ENCODE measurements at regions not wholly inside any gene's neighbourhood (a gene's known extent, or its start where the extent isn't known, plus 50 kb on each side); places are given as distances from the start of the nearest gene placed in this dataset.

- Histone ChIP-seq H3K36me3 (ENCODE audit: insufficient read depth, low read length) (no peaks in the 10 kb centered on the region), H2AFZ (ENCODE audit: low read depth, low read length) (no peak overlapping the region), H4K20me1 (ENCODE audit: insufficient read depth) (no peaks in the 10 kb centered on the region), H3F3A (ENCODE audit: insufficient read depth, low read length, poor library complexity, severe bottlenecking) (no peaks in the 10 kb centered on the region), H3K4me3 (ENCODE audit: low read length) (no peak overlapping the region), H3K27me3 (ENCODE audit: insufficient read depth, low read depth, low read length) (no peaks in the 10 kb centered on the region), H3K9ac (ENCODE audit: low read length) (no peak overlapping the region), H3K4me2 (ENCODE audit: low read length) (no peak overlapping the region), H3K79me2 (replicated peaks; ENCODE audit: insufficient read depth, low read length) (no peaks in the 10 kb centered on the region), H3K9me2 (ENCODE audit: insufficient read depth, low read length) (no peaks in the 10 kb centered on the region), H3K9me3 (ENCODE audit: low read length) (no peaks in the 10 kb centered on the region), H3K27ac (ENCODE audit: low read length) (no peak overlapping the region)
- no peak for TF ChIP-seq EP300 (conservative IDR thresholded peaks at IDR 0.05; ENCODE audit: poor library complexity, severe bottlenecking)
- no peak for TF ChIP-seq EZH2 (IDR thresholded peaks at IDR 0.05; ENCODE audit: borderline replicate concordance, insufficient read depth, low read length, poor library complexity, severe bottlenecking)
- TF ChIP-seq, protein P1, sequence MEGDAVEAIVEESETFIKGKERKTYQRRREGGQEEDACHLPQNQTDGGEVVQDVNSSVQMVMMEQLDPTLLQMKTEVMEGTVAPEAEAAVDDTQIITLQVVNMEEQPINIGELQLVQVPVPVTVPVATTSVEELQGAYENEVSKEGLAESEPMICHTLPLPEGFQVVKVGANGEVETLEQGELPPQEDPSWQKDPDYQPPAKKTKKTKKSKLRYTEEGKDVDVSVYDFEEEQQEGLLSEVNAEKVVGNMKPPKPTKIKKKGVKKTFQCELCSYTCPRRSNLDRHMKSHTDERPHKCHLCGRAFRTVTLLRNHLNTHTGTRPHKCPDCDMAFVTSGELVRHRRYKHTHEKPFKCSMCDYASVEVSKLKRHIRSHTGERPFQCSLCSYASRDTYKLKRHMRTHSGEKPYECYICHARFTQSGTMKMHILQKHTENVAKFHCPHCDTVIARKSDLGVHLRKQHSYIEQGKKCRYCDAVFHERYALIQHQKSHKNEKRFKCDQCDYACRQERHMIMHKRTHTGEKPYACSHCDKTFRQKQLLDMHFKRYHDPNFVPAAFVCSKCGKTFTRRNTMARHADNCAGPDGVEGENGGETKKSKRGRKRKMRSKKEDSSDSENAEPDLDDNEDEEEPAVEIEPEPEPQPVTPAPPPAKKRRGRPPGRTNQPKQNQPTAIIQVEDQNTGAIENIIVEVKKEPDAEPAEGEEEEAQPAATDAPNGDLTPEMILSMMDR (IDR thresholded peaks at IDR 0.05; ENCODE audit: poor library complexity, severe bottlenecking) = no peak
- no peak for TF ChIP-seq TAF1 (IDR thresholded peaks at IDR 0.05; ENCODE audit: low read depth)
These were observed 569.3 kb upstream of the NEGR1 start for GRCh38 chr1:72851597-72851996.

- no peak overlapping the region for H3K9ac ChIP-seq (ENCODE audit: low read length)
- H3K27ac ChIP-seq (ENCODE audit: low read length) = no peak overlapping the region
- H3K27me3 ChIP-seq (ENCODE audit: insufficient read depth, low read depth, low read length) = no peaks in the 10 kb centered on the region
- no peak overlapping the region for H2AFZ ChIP-seq (ENCODE audit: low read depth, low read length)
- no peak overlapping the region for H3K4me3 ChIP-seq (ENCODE audit: low read length)
- H3K36me3 ChIP-seq (ENCODE audit: insufficient read depth, low read length) = no peaks in the 10 kb centered on the region
- no peaks in the 10 kb centered on the region for H3K79me2 ChIP-seq (replicated peaks; ENCODE audit: insufficient read depth, low read length)
- H3K9me2 ChIP-seq (ENCODE audit: insufficient read depth, low read length) = no peaks in the 10 kb centered on the region
- H3F3A ChIP-seq (ENCODE audit: insufficient read depth, low read length, poor library complexity, severe bottlenecking) = no peaks in the 10 kb centered on the region
- H4K20me1 ChIP-seq (ENCODE audit: insufficient read depth) = no peaks in the 10 kb centered on the region
- TF ChIP-seq, protein P1 (IDR thresholded peaks at IDR 0.05; ENCODE audit: poor library complexity, severe bottlenecking) = no peak
- no peak for TF ChIP-seq RAD21 (conservative IDR thresholded peaks at IDR 0.05)
- no peak for TF ChIP-seq POLR2AphosphoS5 (IDR thresholded peaks at IDR 0.05)
- TF ChIP-seq TAF1 (IDR thresholded peaks at IDR 0.05; ENCODE audit: low read depth) = no peak
- no peak for TF ChIP-seq SMC3 (conservative IDR thresholded peaks at IDR 0.05; ENCODE audit: poor library complexity)
- no peak for TF ChIP-seq EP300 (conservative IDR thresholded peaks at IDR 0.05; ENCODE audit: poor library complexity, severe bottlenecking)
- H3K4me2 ChIP-seq (ENCODE audit: low read length) = no peak overlapping the region
- H3K9me3 ChIP-seq (ENCODE audit: low read length) = no peaks in the 10 kb centered on the region
These were observed 566.7 kb upstream of the NEGR1 start for GRCh38 chr1:72848997-72849396.

GRCh38 chr1:72847651-72848050, 565.3 kb upstream of the NEGR1 start:
- H3K27ac ChIP-seq (ENCODE audit: low read length) = no peak overlapping the region

More at GRCh38 chr1:72847651-72848050, 565.3 kb upstream of the NEGR1 start:
- Histone ChIP-seq H3K9ac (ENCODE audit: low read length) (no peak overlapping the region), H3F3A (ENCODE audit: insufficient read depth, low read length, poor library complexity, severe bottlenecking) (no peaks in the 10 kb centered on the region), H3K4me3 (ENCODE audit: low read length) (no peak overlapping the region), H3K36me3 (ENCODE audit: insufficient read depth, low read length) (no peaks in the 10 kb centered on the region), H4K20me1 (ENCODE audit: insufficient read depth) (no peaks in the 10 kb centered on the region), H3K79me2 (replicated peaks; ENCODE audit: insufficient read depth, low read length) (no peaks in the 10 kb centered on the region), H3K9me3 (ENCODE audit: low read length) (no peaks in the 10 kb centered on the region), H3K9me2 (ENCODE audit: insufficient read depth, low read length) (no peaks in the 10 kb centered on the region), H3K27me3 (ENCODE audit: insufficient read depth, low read depth, low read length) (no peaks in the 10 kb centered on the region), H2AFZ (ENCODE audit: low read depth, low read length) (no peak overlapping the region), H3K4me2 (ENCODE audit: low read length) (no peak overlapping the region)
- TF ChIP-seq TAF1 (IDR thresholded peaks at IDR 0.05; ENCODE audit: low read depth) (no peak), POLR2AphosphoS5 (IDR thresholded peaks at IDR 0.05) (no peak), EZH2 (IDR thresholded peaks at IDR 0.05; ENCODE audit: borderline replicate concordance, insufficient read depth, low read length, poor library complexity, severe bottlenecking) (no peak), MXI1 (conservative IDR thresholded peaks at IDR 0.05; ENCODE audit: poor library complexity, severe bottlenecking) (no peak), RAD21 (conservative IDR thresholded peaks at IDR 0.05) (no peak), SMC3 (conservative IDR thresholded peaks at IDR 0.05; ENCODE audit: poor library complexity) (no peak), EP300 (conservative IDR thresholded peaks at IDR 0.05; ENCODE audit: poor library complexity, severe bottlenecking) (no peak)
- TF ChIP-seq, protein P1 (IDR thresholded peaks at IDR 0.05; ENCODE audit: poor library complexity, severe bottlenecking) = no peak
- TF ChIP-seq, protein P2, sequence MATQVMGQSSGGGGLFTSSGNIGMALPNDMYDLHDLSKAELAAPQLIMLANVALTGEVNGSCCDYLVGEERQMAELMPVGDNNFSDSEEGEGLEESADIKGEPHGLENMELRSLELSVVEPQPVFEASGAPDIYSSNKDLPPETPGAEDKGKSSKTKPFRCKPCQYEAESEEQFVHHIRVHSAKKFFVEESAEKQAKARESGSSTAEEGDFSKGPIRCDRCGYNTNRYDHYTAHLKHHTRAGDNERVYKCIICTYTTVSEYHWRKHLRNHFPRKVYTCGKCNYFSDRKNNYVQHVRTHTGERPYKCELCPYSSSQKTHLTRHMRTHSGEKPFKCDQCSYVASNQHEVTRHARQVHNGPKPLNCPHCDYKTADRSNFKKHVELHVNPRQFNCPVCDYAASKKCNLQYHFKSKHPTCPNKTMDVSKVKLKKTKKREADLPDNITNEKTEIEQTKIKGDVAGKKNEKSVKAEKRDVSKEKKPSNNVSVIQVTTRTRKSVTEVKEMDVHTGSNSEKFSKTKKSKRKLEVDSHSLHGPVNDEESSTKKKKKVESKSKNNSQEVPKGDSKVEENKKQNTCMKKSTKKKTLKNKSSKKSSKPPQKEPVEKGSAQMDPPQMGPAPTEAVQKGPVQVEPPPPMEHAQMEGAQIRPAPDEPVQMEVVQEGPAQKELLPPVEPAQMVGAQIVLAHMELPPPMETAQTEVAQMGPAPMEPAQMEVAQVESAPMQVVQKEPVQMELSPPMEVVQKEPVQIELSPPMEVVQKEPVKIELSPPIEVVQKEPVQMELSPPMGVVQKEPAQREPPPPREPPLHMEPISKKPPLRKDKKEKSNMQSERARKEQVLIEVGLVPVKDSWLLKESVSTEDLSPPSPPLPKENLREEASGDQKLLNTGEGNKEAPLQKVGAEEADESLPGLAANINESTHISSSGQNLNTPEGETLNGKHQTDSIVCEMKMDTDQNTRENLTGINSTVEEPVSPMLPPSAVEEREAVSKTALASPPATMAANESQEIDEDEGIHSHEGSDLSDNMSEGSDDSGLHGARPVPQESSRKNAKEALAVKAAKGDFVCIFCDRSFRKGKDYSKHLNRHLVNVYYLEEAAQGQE (IDR thresholded peaks at IDR 0.05; ENCODE audit: borderline replicate concordance) = no peak
